Neuronal stem cell (in vitro differentiated cells): ENCODE measurements at regions not wholly inside any gene's neighbourhood (a gene's known extent, or its start where the extent isn't known, plus 50 kb on each side); places are given as distances from the start of the nearest gene placed in this dataset.
A peak's percentile ranks its signal among the peaks of the same experiment; 100 is the strongest.

Source experiments
- DNase-seq: peaks from one replicate; pipeline ENCODE4 v3.0.0-alpha.2; 2013; ENCODE audit warnings: low spot score
- H2AFZ ChIP-seq: one replicate; pipeline ENCODE4 v1.6.1; 2013; ENCODE audit warnings: mild to moderate bottlenecking, low read length, inconsistent platforms
- H2AK5ac ChIP-seq: 2 replicates; pipeline ENCODE4 v1.6.1; 2013; ENCODE audit warnings: low read depth, mild to moderate bottlenecking, inconsistent platforms, low read length, moderate library complexity, mixed read lengths
- H2BK120ac ChIP-seq: 2 replicates; pipeline ENCODE4 v1.6.1; 2013; ENCODE audit warnings: low read depth, mild to moderate bottlenecking, inconsistent platforms, low read length, moderate library complexity, mixed read lengths
- H2BK12ac ChIP-seq: one replicate; pipeline ENCODE4 v1.6.1; 2013; ENCODE audit warnings: low read length, inconsistent platforms
- H2BK15ac ChIP-seq: 2 replicates; pipeline ENCODE4 v1.6.1; 2013; ENCODE audit warnings: mild to moderate bottlenecking, low read length, inconsistent platforms, mixed read lengths
- H2BK5ac ChIP-seq: one replicate; pipeline ENCODE4 v1.6.1; 2013; ENCODE audit warnings: inconsistent platforms, mild to moderate bottlenecking, low read length, moderate library complexity
- H3K14ac ChIP-seq: one replicate; pipeline ENCODE4 v1.6.1; 2013; ENCODE audit warnings: low read length, inconsistent platforms
- H3K18ac ChIP-seq: 2 replicates; pipeline ENCODE4 v1.6.1; 2013; ENCODE audit warnings: low read length, inconsistent platforms
- H3K23ac ChIP-seq: 2 replicates; pipeline ENCODE4 v1.6.1; 2013; ENCODE audit warnings: low read depth, mild to moderate bottlenecking, mixed read lengths, low read length, inconsistent platforms; ENCODE audit not compliant: poor library complexity
- H3K27ac ChIP-seq: replicated peaks from 3 replicates; pipeline ENCODE4 v1.5.1; 2013; ENCODE audit warnings: low read length, inconsistent platforms
- H3K27me3 ChIP-seq, 3 experiments: 2 replicates each; pipeline ENCODE4 v1.6.1; 2013; ENCODE audit warnings: low read length in 3 of 3, mild to moderate bottlenecking in 2 of 3, inconsistent platforms in 1 of 3, low read depth in 1 of 3, mixed read lengths in 1 of 3, moderate library complexity in 1 of 3; ENCODE audit not compliant: control insufficient read depth in 3 of 3, insufficient read depth in 3 of 3
- H3K36me3 ChIP-seq, 2 donors: replicated peaks in 1 of 2; 2 replicates each; pipeline ENCODE4 v1.6.1; 2013; ENCODE audit warnings: low read length in 2 of 2; ENCODE audit not compliant: control insufficient read depth in 2 of 2, insufficient read depth in 2 of 2
- H3K4ac ChIP-seq: 2 replicates; pipeline ENCODE4 v1.6.1; 2013; ENCODE audit warnings: inconsistent platforms, mild to moderate bottlenecking, low read length, moderate library complexity
- H3K4me1 ChIP-seq, 2 donors: 1 replicate in 1 of 2; 2 replicates in 1 of 2; pipeline ENCODE4 v1.6.1; 2013; ENCODE audit warnings: low read length in 2 of 2, low read depth in 1 of 2; ENCODE audit not compliant: control insufficient read depth in 2 of 2, insufficient read depth in 1 of 2
- H3K4me2 ChIP-seq: one replicate; pipeline ENCODE4 v1.6.1; 2013; ENCODE audit warnings: mild to moderate bottlenecking, low read length, inconsistent platforms; ENCODE audit not compliant: insufficient read depth, poor library complexity, severe bottlenecking
- H3K4me3 ChIP-seq, 2 donors: 2 replicates each; pipeline ENCODE4 v1.5.1; 2013; ENCODE audit warnings: low read length in 2 of 2, mild to moderate bottlenecking in 2 of 2, inconsistent platforms in 1 of 2, moderate library complexity in 1 of 2
- H3K79me1 ChIP-seq: one replicate; pipeline ENCODE4 v1.6.1; 2013; ENCODE audit warnings: low read depth, mild to moderate bottlenecking, inconsistent platforms, low read length, moderate library complexity
- H3K9ac ChIP-seq: one replicate; pipeline ENCODE4 v1.6.1; 2013; ENCODE audit warnings: mild to moderate bottlenecking, low read depth, low read length, inconsistent platforms; ENCODE audit not compliant: poor library complexity
- H3K9me3 ChIP-seq, 2 donors: replicated peaks in 1 of 2; 2 replicates each; pipeline versions ENCODE3 to v1.6.1; 2013; ENCODE audit warnings: low read length in 2 of 2, mild to moderate bottlenecking in 2 of 2, inconsistent platforms in 1 of 2, low read depth in 1 of 2, mixed read lengths in 1 of 2, moderate library complexity in 1 of 2; ENCODE audit not compliant: control insufficient read depth in 2 of 2, insufficient read depth in 1 of 2
- H4K8ac ChIP-seq: one replicate; pipeline ENCODE4 v1.6.1; 2013; ENCODE audit warnings: low read depth, mild to moderate bottlenecking, inconsistent platforms, low read length, moderate library complexity
- H4K91ac ChIP-seq: one replicate; pipeline ENCODE4 v1.6.1; 2013; ENCODE audit warnings: low read length, low read depth, mild to moderate bottlenecking, inconsistent platforms; ENCODE audit not compliant: poor library complexity
- WGBS, 2 donors: extraction: QIAGEN DNeasy Blood & Tissue Kit; methylation state at CpG; one replicate each; pipeline ENCODE4 v1.1.7; 2013; ENCODE audit warnings: missing lambda C conversion rate in 2 of 2, mixed read lengths in 1 of 2; ENCODE audit not compliant: insufficient read length in 2 of 2, insufficient replicate concordance in 1 of 2; ENCODE audit errors: extremely low coverage in 2 of 2; 5-methylcytosine and 5-hydroxymethylcytosine counted together

GRCh38 chr7:25812086-25812850 is 339.7 kb upstream of the NFE2L3 start:
- no peak overlapping the region for H4K91ac ChIP-seq
- H3K79me1 ChIP-seq: no peaks in the 10 kb centered on the region
- H3K4me2 ChIP-seq: no peak overlapping the region
- H3K36me3 ChIP-seq: no peaks in the 10 kb centered on the region
- no peak overlapping the region for H2BK120ac ChIP-seq
- no peak overlapping the region for H3K4ac ChIP-seq
- no peak overlapping the region for H3K27ac ChIP-seq
- H3K9ac ChIP-seq: no peak overlapping the region
- no peak overlapping the region for H3K4me3 ChIP-seq
- no peak overlapping the region for H3K18ac ChIP-seq
- no peak overlapping the region for H2AK5ac ChIP-seq
- peaks cover 0 to 6% of the 10 kb centered on the region in 2 donors for H3K4me1 ChIP-seq
- H3K23ac ChIP-seq: no peak overlapping the region
- no peaks in the 10 kb centered on the region for H3K27me3 ChIP-seq
- no peak overlapping the region for H2BK5ac ChIP-seq
- H3K9me3 ChIP-seq: peaks cover 0 to 5% of the 10 kb centered on the region in 2 donors
- no peak overlapping the region for H2AFZ ChIP-seq
- H3K14ac ChIP-seq: no peak overlapping the region
- no peak overlapping the region for H2BK12ac ChIP-seq
- no peak overlapping the region for H2BK15ac ChIP-seq
- no peak for DNase-seq
- no peak overlapping the region for H4K8ac ChIP-seq
- WGBS, 2 donors: no CpG with 5 or more reads among the region's 9 CpGs

GRCh38 chr7:25813381-25813780 is 338.6 kb upstream of the NFE2L3 start:
- H3K4me2 ChIP-seq: no peak overlapping the region
- no peak overlapping the region for H2BK120ac ChIP-seq
- no peak overlapping the region for H3K4ac ChIP-seq
- H2AFZ ChIP-seq: no peak overlapping the region
- H3K36me3 ChIP-seq: no peaks in the 10 kb centered on the region
- H3K14ac ChIP-seq: no peak overlapping the region
- no peak for DNase-seq
- no peak overlapping the region for H3K23ac ChIP-seq
- H3K9ac ChIP-seq: no peak overlapping the region
- H2AK5ac ChIP-seq: no peak overlapping the region
- no peak overlapping the region for H4K8ac ChIP-seq
- H3K4me1 ChIP-seq: peaks cover 0 to 8% of the 10 kb centered on the region in 2 donors
- H3K4me3 ChIP-seq: no peak overlapping the region
- no peak overlapping the region for H2BK12ac ChIP-seq
- no peak overlapping the region for H3K18ac ChIP-seq
- H2BK15ac ChIP-seq: no peak overlapping the region
- no peaks in the 10 kb centered on the region for H3K79me1 ChIP-seq
- no peak overlapping the region for H2BK5ac ChIP-seq
- H3K27ac ChIP-seq: no peak overlapping the region
- H3K27me3 ChIP-seq: no peaks in the 10 kb centered on the region
- H3K9me3 ChIP-seq: peaks cover 0 to 5% of the 10 kb centered on the region in 2 donors
- H4K91ac ChIP-seq: no peak overlapping the region
- no CpG with 5 or more reads among the region's 6 CpGs for WGBS, 2 donors

- H3K36me3 ChIP-seq: no peaks in the 10 kb centered on the region
- no peak overlapping the region for H3K4me3 ChIP-seq
- no peak overlapping the region for H2AFZ ChIP-seq
- no peak overlapping the region for H4K8ac ChIP-seq
- no peak for DNase-seq
- no peak overlapping the region for H3K14ac ChIP-seq
- H2BK15ac ChIP-seq: no peak overlapping the region
- no peak overlapping the region for H4K91ac ChIP-seq
- WGBS, 2 donors: no CpG with 5 or more reads among the region's 2 CpGs
- no peak overlapping the region for H2BK12ac ChIP-seq
- H3K27me3 ChIP-seq: no peaks in the 10 kb centered on the region
- H3K23ac ChIP-seq: no peak overlapping the region
- no peak overlapping the region for H3K18ac ChIP-seq
- no peak overlapping the region for H2BK120ac ChIP-seq
- H3K79me1 ChIP-seq: no peaks in the 10 kb centered on the region
- no peak overlapping the region for H2BK5ac ChIP-seq
- no peak overlapping the region for H3K27ac ChIP-seq
- no peak overlapping the region for H2AK5ac ChIP-seq
- no peak overlapping the region for H3K9ac ChIP-seq
- no peak overlapping the region for H3K4me2 ChIP-seq
- peaks cover 0 to 5% of the 10 kb centered on the region in 2 donors for H3K9me3 ChIP-seq
- no peak overlapping the region for H3K4ac ChIP-seq
- peaks cover 0 to 8% of the 10 kb centered on the region in 2 donors for H3K4me1 ChIP-seq
Observed at GRCh38 chr7:25815711-25816110, 336.3 kb upstream of the NFE2L3 start.

- no peaks in the 10 kb centered on the region for H3K27me3 ChIP-seq
- no peak overlapping the region for H3K27ac ChIP-seq
- no peak overlapping the region for H3K18ac ChIP-seq
- no peaks in the 10 kb centered on the region for H3K79me1 ChIP-seq
- no peaks in the 10 kb centered on the region for H3K36me3 ChIP-seq
- no peak overlapping the region for H3K4me3 ChIP-seq
- no peak overlapping the region for H2BK5ac ChIP-seq
- H3K23ac ChIP-seq: no peak overlapping the region
- no peak overlapping the region for H2BK15ac ChIP-seq
- no peak overlapping the region for H3K4ac ChIP-seq
- no peak overlapping the region for H3K9ac ChIP-seq
- no peak overlapping the region for H3K14ac ChIP-seq
- H4K91ac ChIP-seq: no peak overlapping the region
- H3K4me2 ChIP-seq: no peak overlapping the region
- WGBS, 2 donors: no CpG with 5 or more reads among the region's 5 CpGs
- peaks cover 2 to 10% of the 10 kb centered on the region in 2 donors for H3K4me1 ChIP-seq
- no peak for DNase-seq
- H2BK12ac ChIP-seq: no peak overlapping the region
- no peak overlapping the region for H4K8ac ChIP-seq
- peaks cover 0 to 4% of the 10 kb centered on the region in 2 donors for H3K9me3 ChIP-seq
- no peak overlapping the region for H2BK120ac ChIP-seq
- peak overlapping the region; percentile 48 for H2AFZ ChIP-seq
- no peak overlapping the region for H2AK5ac ChIP-seq
Observed at GRCh38 chr7:25820432-25821040, 331.5 kb upstream of the NFE2L3 start.
